ENCODE measurements at regions not wholly inside any gene's neighbourhood (a gene's known extent, or its start where the extent isn't known, plus 50 kb on each side); places are given as distances from the start of the nearest gene placed in this dataset.

DNA sequence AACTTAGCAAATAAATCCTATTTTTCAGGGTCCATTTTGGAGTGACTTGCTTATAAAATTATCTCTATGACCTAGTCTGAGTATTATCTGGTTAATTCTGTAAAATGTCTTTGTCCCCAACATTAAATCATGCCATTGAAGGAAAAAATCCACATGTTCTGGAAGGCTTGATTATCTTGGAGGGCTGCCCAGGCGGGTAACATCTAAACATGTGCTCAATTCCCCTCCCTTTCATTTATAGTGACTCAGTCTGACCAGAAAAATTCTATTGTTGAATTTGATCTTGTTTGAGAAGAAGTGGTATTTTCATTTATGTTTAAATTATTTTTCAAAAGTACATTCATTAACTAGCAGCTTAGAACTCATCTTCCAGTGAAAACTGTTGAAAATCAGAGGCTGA is 55.4 kb upstream of the SLC10A7 start:
- DNase-seq (ENCODE audit: low spot score) = no peak

DNA sequence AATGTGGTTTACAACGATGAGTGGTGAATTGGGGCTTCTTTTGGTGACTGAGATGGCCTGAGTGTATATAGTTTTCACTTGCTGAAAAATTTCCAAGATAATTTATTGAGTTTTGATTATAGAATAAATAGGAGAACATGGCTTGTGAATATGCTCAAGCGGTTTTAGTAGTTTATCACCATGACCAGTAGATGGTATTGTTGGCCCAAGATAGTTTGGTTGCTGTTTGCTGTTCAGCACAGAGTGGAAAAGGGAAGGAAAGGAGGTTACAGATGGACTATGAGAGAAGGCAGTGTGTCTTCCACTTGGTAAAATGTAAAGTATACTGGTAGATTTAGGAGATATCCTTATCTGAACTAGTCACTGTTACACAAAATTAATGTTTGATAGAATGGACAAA is 55.8 kb upstream of the POU4F2 start:
- DNase-seq (ENCODE audit: low spot score) = no peak

DNA sequence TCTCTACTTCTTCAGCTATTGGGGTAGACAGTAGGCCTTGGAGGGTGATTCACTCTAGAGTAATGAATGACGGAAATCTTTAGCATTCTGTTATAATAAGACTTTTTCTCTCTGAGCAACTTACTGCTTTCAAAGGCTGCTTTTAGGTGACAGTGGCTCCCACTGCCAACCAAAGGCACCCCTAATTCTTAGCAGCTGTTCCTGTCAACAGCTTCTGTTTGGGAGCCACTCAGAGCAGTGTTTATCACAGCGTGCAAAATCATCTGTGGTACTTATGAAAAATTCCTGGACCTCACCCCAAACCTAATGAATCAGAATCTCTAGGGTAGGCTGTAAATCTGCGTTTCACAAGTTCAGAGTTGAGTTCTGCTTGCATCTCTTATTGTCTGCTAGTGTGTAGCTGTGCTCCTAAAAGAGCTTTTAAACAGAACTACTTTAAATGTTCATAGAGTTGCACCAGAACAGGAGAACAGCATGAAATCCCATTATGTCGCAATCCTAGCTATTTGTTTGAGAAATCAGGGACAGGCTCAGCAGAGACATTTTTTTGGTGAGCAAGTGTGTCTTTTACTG is 52.8 kb upstream of the POU4F2 start:
- DNase-seq (ENCODE audit: low spot score) = peak; percentile 58

All from GM03348 (cell line).